Left renal pelvis (tissue), 4 donors: ENCODE measurements at regions not wholly inside any gene's neighbourhood (a gene's known extent, or its start where the extent isn't known, plus 50 kb on each side); places are given as distances from the start of the nearest gene placed in this dataset.

Experiments
- DNase-seq, 4 donors: peaks; one replicate each; pipeline ENCODE4 v3.0.0-alpha.2; 2013; ENCODE audit warnings: low read depth in 4 of 4, low spot score in 3 of 4

- DNase-seq: no peak
Observed at GRCh38 chr1:168958562-168959289, 147.8 kb upstream of the ATP1B1 start.

- no peak for DNase-seq
Observed at GRCh38 chr1:168959382-168959781, 147.1 kb upstream of the ATP1B1 start.

- no peak for DNase-seq
Observed at GRCh38 chr1:168960114-168960513, 146.4 kb upstream of the ATP1B1 start.

- no peak for DNase-seq
Observed at GRCh38 chr1:168960595-168960994, 145.9 kb upstream of the ATP1B1 start.

- DNase-seq: no peak
Observed at GRCh38 chr1:168963601-168964000, 142.9 kb upstream of the ATP1B1 start.

GRCh38 chr1:168964478-168964877, 142.0 kb upstream of the ATP1B1 start:
- no peak for DNase-seq

- DNase-seq: no peak
Observed at GRCh38 chr1:168966217-168966616, 140.3 kb upstream of the ATP1B1 start.

GRCh38 chr1:168966636-168967035, 139.9 kb upstream of the ATP1B1 start:
- DNase-seq: no peak

GRCh38 chr1:168970926-168971659, 135.4 kb upstream of the ATP1B1 start:
- DNase-seq: no peak

- no peak for DNase-seq
Observed at GRCh38 chr1:168972225-168972624, 134.3 kb upstream of the ATP1B1 start.

GRCh38 chr1:168972887-168973286, 133.6 kb upstream of the ATP1B1 start:
- no peak for DNase-seq

- DNase-seq: no peak
Observed at GRCh38 chr1:168974117-168974516, 132.4 kb upstream of the ATP1B1 start.

GRCh38 chr1:168974611-168975010, 131.9 kb upstream of the ATP1B1 start:
- no peak for DNase-seq

- DNase-seq: no peak
Observed at GRCh38 chr1:168976267-168976666, 130.2 kb upstream of the ATP1B1 start.

- no peak for DNase-seq
Observed at GRCh38 chr1:168977618-168978017, 128.9 kb upstream of the ATP1B1 start.

GRCh38 chr1:168979276-168979675, 127.2 kb upstream of the ATP1B1 start:
- no peak for DNase-seq

- DNase-seq: no peak
Observed at GRCh38 chr1:168980180-168980579, 126.3 kb upstream of the ATP1B1 start.

GRCh38 chr1:168980656-168981055, 125.8 kb upstream of the ATP1B1 start:
- DNase-seq: no peak

GRCh38 chr1:168982778-168983177, 123.7 kb upstream of the ATP1B1 start:
- no peak for DNase-seq

- DNase-seq: no peak
Observed at GRCh38 chr1:168987330-168987729, 119.2 kb upstream of the ATP1B1 start.

GRCh38 chr1:168987923-168988322, 118.6 kb upstream of the ATP1B1 start:
- no peak for DNase-seq

GRCh38 chr1:168989985-168990384, 116.5 kb upstream of the ATP1B1 start:
- no peak for DNase-seq
